GM23248 (cell line): ENCODE measurements at regions not wholly inside any gene's neighbourhood (a gene's known extent, or its start where the extent isn't known, plus 50 kb on each side); places are given as distances from the start of the nearest gene placed in this dataset.

Source experiments
- EZH2 ChIP-seq: fragments of 200-600 bp; sonication (generic); IDR thresholded peaks from 2 replicates; pipeline ENCODE4 v1.6.1; 2018; ENCODE audit warnings: antibody characterized with exemption, mild to moderate bottlenecking; ENCODE audit not compliant: insufficient read depth, poor library complexity, severe bottlenecking
- EZH2phosphoT487 ChIP-seq: fragments of 200-600 bp; sonication (generic); IDR thresholded peaks from 2 replicates; pipeline ENCODE4 v1.6.1; 2018; ENCODE audit warnings: antibody characterized with exemption, moderate library complexity, mild to moderate bottlenecking, low read depth; ENCODE audit not compliant: insufficient read depth

- TF ChIP-seq EZH2phosphoT487, result no peak
- TF ChIP-seq EZH2, result no peak
Measured at GRCh38 chr2:62306751-62307468, 111.0 kb downstream of the B3GNT2 start.
